ENCODE measurements at regions not wholly inside any gene's neighbourhood (a gene's known extent, or its start where the extent isn't known, plus 50 kb on each side); places are given as distances from the start of the nearest gene placed in this dataset.

GRCh38 chr2:139643139-139643538 is 862.9 kb upstream of the NXPH2 start:
- TF ChIP-seq RXRA (IDR thresholded peaks at IDR 0.05) (no peak), JUND (IDR thresholded peaks at IDR 0.05) (no peak), SP1 (IDR thresholded peaks at IDR 0.05) (no peak), TAF1 (conservative IDR thresholded peaks at IDR 0.05) (no peak)
- H3K36me3 ChIP-seq (ENCODE audit: control insufficient read depth in 4 of 4, insufficient read depth in 3 of 4, low read depth in 1 of 4, low read length in 3 of 4): no peaks in the 10 kb centered on the region
- no peaks in the 10 kb centered on the region for H3K27me3 ChIP-seq (ENCODE audit: control insufficient read depth in 4 of 4, insufficient read depth in 4 of 4, low read length in 3 of 4)
- H3K4me1 ChIP-seq (ENCODE audit: control insufficient read depth in 4 of 4, insufficient read depth in 4 of 4, low read length in 3 of 4): no peaks in the 10 kb centered on the region
- peaks cover 0 to 3% (median 1%) of the 10 kb centered on the region in 4 donors for H3K9me3 ChIP-seq (ENCODE audit: control insufficient read depth in 4 of 4, low read length in 3 of 4)
- H3K9ac ChIP-seq (ENCODE audit: low read depth in 1 of 2, low read length in 2 of 2): no peak overlapping the region
- no peak overlapping the region for H3K27ac ChIP-seq (ENCODE audit: low read depth in 1 of 2, low read length in 2 of 2)
- DNase-seq (ENCODE audit: low spot score): no peak
- no peak overlapping the region for H3K4me3 ChIP-seq (ENCODE audit: low read depth in 1 of 3, low read length in 3 of 3)

- no peak for DNase-seq (ENCODE audit: low spot score)
- H3K27ac ChIP-seq (ENCODE audit: low read depth in 1 of 2, low read length in 2 of 2): no peak overlapping the region
- WGBS: 22% methylated on average over 1 of the region's 1 CpG
- H3K9ac ChIP-seq (ENCODE audit: low read depth in 1 of 2, low read length in 2 of 2): no peak overlapping the region
- H3K27me3 ChIP-seq (ENCODE audit: control insufficient read depth in 4 of 4, insufficient read depth in 4 of 4, low read length in 3 of 4): no peaks in the 10 kb centered on the region
- H3K9me3 ChIP-seq (ENCODE audit: control insufficient read depth in 4 of 4, low read length in 3 of 4): no peaks in the 10 kb centered on the region
- TF ChIP-seq JUND (IDR thresholded peaks at IDR 0.05) (no peak), HNF4A (conservative IDR thresholded peaks at IDR 0.05) (no peak), RXRA (IDR thresholded peaks at IDR 0.05) (no peak), EGR1 (IDR thresholded peaks at IDR 0.05; ENCODE audit: low read depth in 2 of 2) (no peak)
- no peaks in the 10 kb centered on the region for H3K36me3 ChIP-seq (ENCODE audit: control insufficient read depth in 4 of 4, insufficient read depth in 3 of 4, low read depth in 1 of 4, low read length in 3 of 4)
- H3K4me3 ChIP-seq (ENCODE audit: low read depth in 1 of 3, low read length in 3 of 3): no peak overlapping the region
- no peaks in the 10 kb centered on the region for H3K4me1 ChIP-seq (ENCODE audit: control insufficient read depth in 4 of 4, insufficient read depth in 4 of 4, low read length in 3 of 4)
Measured at GRCh38 chr2:139631966-139632365, 851.8 kb upstream of the NXPH2 start.

DNA sequence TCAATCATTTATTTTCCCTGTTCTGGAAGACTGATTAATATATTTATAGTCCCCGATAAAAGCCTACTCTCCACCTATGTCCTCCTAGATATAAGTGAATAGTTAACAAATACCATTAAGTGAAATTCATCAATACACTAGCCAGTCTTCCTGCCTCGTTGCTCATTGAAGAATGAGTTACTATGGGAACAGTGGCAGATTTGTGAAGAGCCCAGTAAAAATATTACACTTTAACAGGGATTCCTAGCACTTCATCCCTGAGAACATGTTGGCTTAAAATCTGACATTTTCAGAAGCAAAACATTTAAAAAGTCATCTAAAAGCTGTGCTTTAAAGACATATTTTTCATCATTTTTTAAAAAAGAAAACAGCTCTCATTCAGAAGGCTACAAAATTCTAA is 848.7 kb upstream of the NXPH2 start:
- no peaks in the 10 kb centered on the region for H3K9me3 ChIP-seq (ENCODE audit: control insufficient read depth in 4 of 4, low read length in 3 of 4)
- 53% methylated on average over 2 of the region's 2 CpGs for WGBS
- H3K27ac ChIP-seq (ENCODE audit: low read depth in 1 of 2, low read length in 2 of 2): no peak overlapping the region
- no peaks in the 10 kb centered on the region for H3K36me3 ChIP-seq (ENCODE audit: control insufficient read depth in 4 of 4, insufficient read depth in 3 of 4, low read depth in 1 of 4, low read length in 3 of 4)
- no peaks in the 10 kb centered on the region for H3K27me3 ChIP-seq (ENCODE audit: control insufficient read depth in 4 of 4, insufficient read depth in 4 of 4, low read length in 3 of 4)
- H3K4me3 ChIP-seq (ENCODE audit: low read depth in 1 of 3, low read length in 3 of 3): no peak overlapping the region
- no peak for DNase-seq (ENCODE audit: low spot score)
- TF ChIP-seq FOXA1 (IDR thresholded peaks at IDR 0.05) (no peak), EGR1 (IDR thresholded peaks at IDR 0.05; ENCODE audit: low read depth in 2 of 2) (no peak), JUND (IDR thresholded peaks at IDR 0.05) (no peak), MAX (IDR thresholded peaks at IDR 0.05) (no peak), SP1 (IDR thresholded peaks at IDR 0.05) (no peak), REST (IDR thresholded peaks at IDR 0.05) (no peak)
- TF ChIP-seq, protein P1, sequence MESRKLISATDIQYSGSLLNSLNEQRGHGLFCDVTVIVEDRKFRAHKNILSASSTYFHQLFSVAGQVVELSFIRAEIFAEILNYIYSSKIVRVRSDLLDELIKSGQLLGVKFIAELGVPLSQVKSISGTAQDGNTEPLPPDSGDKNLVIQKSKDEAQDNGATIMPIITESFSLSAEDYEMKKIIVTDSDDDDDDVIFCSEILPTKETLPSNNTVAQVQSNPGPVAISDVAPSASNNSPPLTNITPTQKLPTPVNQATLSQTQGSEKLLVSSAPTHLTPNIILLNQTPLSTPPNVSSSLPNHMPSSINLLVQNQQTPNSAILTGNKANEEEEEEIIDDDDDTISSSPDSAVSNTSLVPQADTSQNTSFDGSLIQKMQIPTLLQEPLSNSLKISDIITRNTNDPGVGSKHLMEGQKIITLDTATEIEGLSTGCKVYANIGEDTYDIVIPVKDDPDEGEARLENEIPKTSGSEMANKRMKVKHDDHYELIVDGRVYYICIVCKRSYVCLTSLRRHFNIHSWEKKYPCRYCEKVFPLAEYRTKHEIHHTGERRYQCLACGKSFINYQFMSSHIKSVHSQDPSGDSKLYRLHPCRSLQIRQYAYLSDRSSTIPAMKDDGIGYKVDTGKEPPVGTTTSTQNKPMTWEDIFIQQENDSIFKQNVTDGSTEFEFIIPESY (IDR thresholded peaks at IDR 0.05): no peak
- no peaks in the 10 kb centered on the region for H3K4me1 ChIP-seq (ENCODE audit: control insufficient read depth in 4 of 4, insufficient read depth in 4 of 4, low read length in 3 of 4)
- no peak overlapping the region for H3K9ac ChIP-seq (ENCODE audit: low read depth in 1 of 2, low read length in 2 of 2)

Data from liver (tissue), 7 donors.